Suprapubic skin (tissue), 4 donors: ENCODE measurements at regions not wholly inside any gene's neighbourhood (a gene's known extent, or its start where the extent isn't known, plus 50 kb on each side); places are given as distances from the start of the nearest gene placed in this dataset.
A peak's percentile ranks its signal among the peaks of the same experiment; 100 is the strongest.

Experiments used
- DNase-seq, 2 donors: peaks; one replicate each; pipeline ENCODE4 v3.0.0-alpha.2; 2019; ENCODE audit warnings: low spot score in 2 of 2
- H3K27ac ChIP-seq: fragments of 200-600 bp; sonication (generic); one replicate; pipeline ENCODE4 v1.5.1; 2019
- H3K27me3 ChIP-seq: fragments of 200-600 bp; sonication (generic); one replicate; pipeline ENCODE4 v1.5.1; 2019
- H3K36me3 ChIP-seq: fragments of 200-600 bp; sonication (generic); one replicate; pipeline ENCODE4 v1.5.1; 2019
- H3K4me1 ChIP-seq: fragments of 200-600 bp; sonication (generic); one replicate; pipeline ENCODE4 v1.5.1; 2019
- H3K4me3 ChIP-seq: fragments of 200-600 bp; sonication (generic); one replicate; pipeline ENCODE4 v1.5.1; 2019; ENCODE audit warnings: mild to moderate bottlenecking
- H3K9me3 ChIP-seq: fragments of 200-600 bp; sonication (generic); one replicate; pipeline ENCODE4 v1.5.1; 2019
- EP300 ChIP-seq: sonication (generic); formaldehyde crosslinking; IDR thresholded peaks from one replicate; pipeline ENCODE4 v1.6.1; 2017; ENCODE audit warnings: antibody characterized with exemption
- POLR2A ChIP-seq, 2 donors: fragments of 450-650 bp; IDR thresholded peaks; one replicate each; pipeline ENCODE4 v1.6.1; 2017; ENCODE audit warnings: antibody characterized with exemption in 2 of 2, mild to moderate bottlenecking in 2 of 2, moderate library complexity in 2 of 2
- POLR2AphosphoS5 ChIP-seq, 3 donors: sonication (generic); formaldehyde crosslinking; IDR thresholded peaks; one replicate each; pipeline ENCODE4 v1.6.1; 2017; ENCODE audit warnings: antibody characterized with exemption in 3 of 3
- WGBS: methylation state at CpG from one replicate; pipeline ENCODE4 v1.1.5; 2018; 5-methylcytosine and 5-hydroxymethylcytosine counted together
- TF ChIP-seq, protein P1 (sequence below), 2 donors: fragments of 200-600 bp in 1 of 2; fragments of 450-650 bp in 1 of 2; sonication (generic) in 1 of 2; IDR thresholded peaks; one replicate each; pipeline ENCODE4 v1.5.1; 2016 to 2019; ENCODE audit warnings: antibody characterized with exemption in 2 of 2, mild to moderate bottlenecking in 1 of 2, moderate library complexity in 1 of 2

DNA sequence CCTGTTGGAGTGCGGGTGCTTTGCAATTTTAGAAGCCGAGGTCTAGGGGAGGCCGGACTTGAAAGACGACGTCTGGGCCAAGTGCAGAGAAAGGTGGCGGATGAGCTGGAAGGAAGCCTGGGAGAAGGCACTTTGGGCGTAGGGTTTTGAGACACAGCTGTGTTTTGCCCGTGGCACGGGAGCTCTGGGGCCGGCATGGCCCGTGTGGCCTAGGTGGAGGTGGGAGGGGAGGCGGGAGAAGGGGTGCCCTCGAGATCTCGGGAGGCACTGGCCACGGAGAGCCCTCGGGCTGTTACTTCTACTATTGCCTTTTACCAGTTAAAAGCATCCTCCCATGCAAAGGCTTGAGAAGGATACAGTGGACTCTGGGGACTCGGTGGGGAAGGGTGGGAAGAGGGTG lies 161.9 kb downstream of the FOXL1 start:
- Histone ChIP-seq H3K4me1 (peaks cover 9% of the 10 kb centered on the region), H3K27ac (no peak overlapping the region)
- 75% methylated on average over 17 of the region's 17 CpGs for WGBS

DNA sequence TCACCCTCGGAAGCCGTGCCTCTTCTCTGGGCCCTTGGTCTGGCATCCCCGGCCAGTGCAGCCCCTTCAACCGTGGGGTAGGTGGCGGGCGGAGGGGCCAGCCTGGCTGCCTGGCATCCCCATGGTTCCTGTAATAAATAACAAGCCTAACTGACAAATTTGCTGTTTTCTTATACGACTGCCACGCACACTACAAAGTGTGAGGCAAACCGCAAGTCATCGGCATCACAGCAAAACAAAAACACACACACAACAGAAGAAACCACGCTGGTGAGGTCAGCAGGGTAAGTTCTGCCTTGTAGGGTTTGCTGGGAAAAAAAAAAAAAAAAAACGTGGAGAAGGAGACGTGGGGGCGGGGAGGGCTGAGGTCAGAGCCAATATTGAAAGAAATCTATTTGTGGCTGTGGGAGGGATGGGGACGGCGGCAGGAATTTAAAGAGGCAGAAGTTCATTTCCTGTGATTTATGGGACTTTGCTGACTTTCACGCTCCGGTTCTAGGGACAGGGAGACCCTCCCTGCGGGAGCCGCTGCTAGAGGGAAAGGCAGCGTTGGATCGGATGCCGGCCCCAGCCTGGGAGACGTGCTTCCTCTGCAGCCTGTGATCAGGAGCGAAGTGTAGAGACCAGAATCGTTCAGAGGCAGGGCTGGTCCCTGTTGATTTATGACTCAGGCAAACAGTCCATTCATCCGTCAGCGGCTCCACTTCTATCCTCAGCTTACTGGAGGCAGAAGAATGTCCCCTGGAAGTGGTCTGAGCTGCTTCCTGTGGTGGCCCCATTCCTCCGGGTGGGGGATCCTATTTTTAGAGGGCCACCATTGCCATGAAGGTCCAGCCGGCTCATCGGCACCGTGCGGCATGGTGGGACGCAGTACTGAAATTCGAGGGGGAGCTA lies 162.8 kb downstream of the FOXL1 start:
- H3K27ac ChIP-seq: no peak overlapping the region

More for the DNA sequence above, 161.9 kb downstream of the FOXL1 start:
- no peaks in the 10 kb centered on the region for H3K9me3 ChIP-seq
- TF ChIP-seq POLR2AphosphoS5 (IDR thresholded peaks at IDR 0.05): no peak
- TF ChIP-seq, protein P1, sequence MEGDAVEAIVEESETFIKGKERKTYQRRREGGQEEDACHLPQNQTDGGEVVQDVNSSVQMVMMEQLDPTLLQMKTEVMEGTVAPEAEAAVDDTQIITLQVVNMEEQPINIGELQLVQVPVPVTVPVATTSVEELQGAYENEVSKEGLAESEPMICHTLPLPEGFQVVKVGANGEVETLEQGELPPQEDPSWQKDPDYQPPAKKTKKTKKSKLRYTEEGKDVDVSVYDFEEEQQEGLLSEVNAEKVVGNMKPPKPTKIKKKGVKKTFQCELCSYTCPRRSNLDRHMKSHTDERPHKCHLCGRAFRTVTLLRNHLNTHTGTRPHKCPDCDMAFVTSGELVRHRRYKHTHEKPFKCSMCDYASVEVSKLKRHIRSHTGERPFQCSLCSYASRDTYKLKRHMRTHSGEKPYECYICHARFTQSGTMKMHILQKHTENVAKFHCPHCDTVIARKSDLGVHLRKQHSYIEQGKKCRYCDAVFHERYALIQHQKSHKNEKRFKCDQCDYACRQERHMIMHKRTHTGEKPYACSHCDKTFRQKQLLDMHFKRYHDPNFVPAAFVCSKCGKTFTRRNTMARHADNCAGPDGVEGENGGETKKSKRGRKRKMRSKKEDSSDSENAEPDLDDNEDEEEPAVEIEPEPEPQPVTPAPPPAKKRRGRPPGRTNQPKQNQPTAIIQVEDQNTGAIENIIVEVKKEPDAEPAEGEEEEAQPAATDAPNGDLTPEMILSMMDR (IDR thresholded peaks at IDR 0.05): no peak
- TF ChIP-seq POLR2A (IDR thresholded peaks at IDR 0.05): no peak
- no peak for TF ChIP-seq EP300
- H3K27me3 ChIP-seq: peaks cover 26% of the 10 kb centered on the region
- H3K4me3 ChIP-seq: no peak overlapping the region
- no peak for DNase-seq
- no peaks in the 10 kb centered on the region for H3K36me3 ChIP-seq

DNA sequence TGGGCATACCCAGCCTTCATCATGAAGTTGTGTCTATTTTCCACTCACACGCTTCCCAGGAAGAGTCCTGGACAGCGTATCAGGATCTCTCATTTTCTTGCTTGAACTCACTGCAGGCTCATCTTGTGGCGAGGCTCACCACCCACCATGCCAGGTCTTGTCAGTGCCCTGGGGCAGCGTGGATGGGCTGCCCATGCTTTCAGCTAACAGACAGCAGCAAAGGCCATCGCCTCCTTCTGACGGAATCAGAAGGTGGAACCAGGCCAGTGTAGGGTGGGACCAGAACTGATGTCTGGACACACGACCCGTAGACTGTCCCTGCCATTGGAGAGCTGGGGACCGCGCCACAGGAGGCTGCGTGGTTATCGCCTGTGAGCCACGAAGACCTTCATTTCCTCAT lies 169.4 kb downstream of the FOXL1 start:
- H3K27me3 ChIP-seq: peaks cover 3% of the 10 kb centered on the region
- H3K4me1 ChIP-seq: peaks cover 14% of the 10 kb centered on the region
- H3K36me3 ChIP-seq: no peaks in the 10 kb centered on the region
- DNase-seq: no peak
- H3K27ac ChIP-seq: no peak overlapping the region
- TF ChIP-seq POLR2A (IDR thresholded peaks at IDR 0.05) (no peak), POLR2AphosphoS5 (IDR thresholded peaks at IDR 0.05) (no peak), EP300 (no peak)
- TF ChIP-seq, protein P1 (IDR thresholded peaks at IDR 0.05): no peak
- no peak overlapping the region for H3K4me3 ChIP-seq
- WGBS: 69% methylated on average over 13 of the region's 13 CpGs
- no peaks in the 10 kb centered on the region for H3K9me3 ChIP-seq

More for the DNA sequence above, 162.8 kb downstream of the FOXL1 start:
- Histone ChIP-seq H3K36me3 (no peaks in the 10 kb centered on the region), H3K27me3 (peaks cover 26% of the 10 kb centered on the region), H3K9me3 (no peaks in the 10 kb centered on the region), H3K4me1 (peaks cover 9% of the 10 kb centered on the region), H3K4me3 (peak overlapping the region; percentile 23)
- WGBS: 23% methylated on average over 32 of the region's 35 CpGs
- TF ChIP-seq POLR2A (IDR thresholded peaks at IDR 0.05) (no peak), POLR2AphosphoS5 (IDR thresholded peaks at IDR 0.05) (no peak), EP300 (no peak)
- TF ChIP-seq, protein P1 (IDR thresholded peaks at IDR 0.05): no peak
- no peak for DNase-seq

DNA sequence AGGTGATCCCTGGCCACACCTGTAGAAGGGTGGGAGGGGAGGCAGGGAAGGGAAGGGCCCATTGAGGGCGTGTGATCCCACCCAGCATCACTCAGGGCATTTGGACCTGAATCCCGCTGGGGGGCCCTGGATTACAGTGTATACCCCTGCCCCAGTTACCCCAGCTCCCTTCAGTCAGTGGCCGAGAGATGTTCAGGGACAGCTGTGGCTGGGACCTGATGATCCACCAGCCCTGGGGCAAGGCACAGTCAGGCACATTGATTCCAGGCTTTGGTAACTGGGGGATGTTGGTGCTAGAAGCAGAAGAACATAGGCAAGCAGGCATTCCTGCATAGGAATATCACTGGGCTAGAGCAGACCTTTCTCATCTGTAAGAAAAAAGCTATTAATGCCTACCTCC lies 170.3 kb downstream of the FOXL1 start:
- Histone ChIP-seq H3K4me1 (peaks cover 14% of the 10 kb centered on the region), H3K4me3 (no peak overlapping the region), H3K9me3 (no peaks in the 10 kb centered on the region), H3K36me3 (no peaks in the 10 kb centered on the region), H3K27me3 (peaks cover 3% of the 10 kb centered on the region), H3K27ac (no peak overlapping the region)
- TF ChIP-seq, protein P1 (IDR thresholded peaks at IDR 0.05): no peak
- TF ChIP-seq EP300: no peak
- no peak for TF ChIP-seq POLR2AphosphoS5 (IDR thresholded peaks at IDR 0.05)
- no peak for TF ChIP-seq POLR2A (IDR thresholded peaks at IDR 0.05)
- WGBS: 54% methylated on average over 3 of the region's 3 CpGs
- no peak for DNase-seq
